ENCODE measurements at regions not wholly inside any gene's neighbourhood (a gene's known extent, or its start where the extent isn't known, plus 50 kb on each side); places are given as distances from the start of the nearest gene placed in this dataset.

DNA sequence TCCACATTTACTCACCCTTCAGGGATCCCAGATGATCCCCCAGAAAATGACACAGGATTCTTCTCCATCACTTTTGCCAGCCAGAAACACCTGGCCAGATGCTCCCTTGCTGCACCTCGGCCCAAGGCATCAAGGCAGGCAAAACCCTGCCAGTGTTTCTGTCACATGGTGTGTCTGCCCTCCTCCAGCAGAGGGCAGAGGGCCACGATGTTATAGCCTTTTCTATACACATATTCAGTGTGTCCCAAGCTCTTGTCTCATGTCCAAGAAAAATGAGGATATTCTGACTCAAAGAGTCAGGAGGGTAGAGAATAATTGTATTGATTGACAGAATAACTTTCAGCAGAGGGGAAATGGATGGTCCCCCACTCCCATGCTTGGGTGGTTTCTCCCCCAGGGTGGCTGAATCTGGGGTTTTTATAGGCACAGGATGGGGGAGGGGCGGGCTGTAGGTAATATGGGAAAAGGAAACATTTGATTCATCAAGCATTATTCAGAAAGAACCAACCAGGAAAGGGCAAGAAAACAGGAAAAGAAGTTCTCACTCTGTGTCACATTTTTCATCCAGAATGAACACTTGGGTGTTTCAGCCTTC, 933.9 kb downstream of the TRIB2 start:
- 57% methylated on average over 1 of the region's 3 CpGs for WGBS (ENCODE audit: insufficient coverage)
- H3K36me3 Mint-ChIP-seq = no peaks in the 10 kb centered on the region

DNA sequence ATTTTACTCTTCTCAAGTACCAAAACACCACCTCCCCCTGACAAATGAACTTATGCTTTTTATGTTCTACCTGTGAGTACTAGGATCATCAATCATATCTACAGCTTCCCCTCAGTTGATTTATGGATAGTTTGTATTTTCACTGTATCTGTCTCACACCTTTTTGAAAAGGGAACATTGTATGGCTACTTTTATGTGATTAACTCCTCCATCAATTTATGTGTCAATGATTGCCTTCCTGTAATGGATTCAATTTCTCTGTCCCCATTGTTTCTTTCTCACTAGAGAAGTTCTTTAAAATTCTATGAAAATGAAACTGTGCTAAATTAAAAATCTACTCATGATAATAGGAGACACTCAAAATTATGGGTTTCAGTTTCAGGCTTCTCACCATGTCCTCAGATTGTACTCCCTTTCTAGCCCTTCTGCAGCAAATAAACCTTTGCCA, 935.0 kb downstream of the TRIB2 start:
- POLR2A ChIA-PET = no interaction called here
- Histone ChIP-seq H3K4me1 (ENCODE audit: control insufficient read depth in 1 of 2, extremely low read depth in 1 of 2, insufficient read depth in 2 of 2, low read length in 2 of 2) (no peaks in the 10 kb centered on the region), H3K9me3 (no peaks in the 10 kb centered on the region), H3K4me3 (ENCODE audit: control insufficient read depth in 1 of 2, extremely low read depth in 1 of 2, low read length in 1 of 2) (no peak overlapping the region), H3K27me3 (replicated peaks in 1 of 2; ENCODE audit: control insufficient read depth in 2 of 2, extremely low read depth in 1 of 2, insufficient read depth in 2 of 2, low read length in 1 of 2) (no peaks in the 10 kb centered on the region), H3K36me3 (ENCODE audit: control insufficient read depth in 2 of 2, extremely low read depth in 1 of 2, insufficient read depth in 1 of 2, low read length in 1 of 2) (no peaks in the 10 kb centered on the region), H3K27ac (ENCODE audit: low read length) (no peak overlapping the region)
- ATAC-seq (replicated peaks in 1 of 4) (no peak), DNase-seq (no peak)
- no peak overlapping the region for H3K27ac Mint-ChIP-seq
- no peak overlapping the region for H3K4me3 Mint-ChIP-seq
- no peaks in the 10 kb centered on the region for H3K27me3 Mint-ChIP-seq
- peaks cover 0 to 10% (median 8%) of the 10 kb centered on the region in 3 donors for H3K9me3 Mint-ChIP-seq
- CTCF ChIA-PET = no interaction called here
- no peaks in the 10 kb centered on the region for H3K4me1 Mint-ChIP-seq
- H3K36me3 Mint-ChIP-seq = no peaks in the 10 kb centered on the region

More for the DNA sequence above, 933.9 kb downstream of the TRIB2 start:
- no peak for ATAC-seq (replicated peaks in 1 of 4)
- ChIA-PET POLR2A (no interaction called here), CTCF (no interaction called here)
- Histone ChIP-seq H3K4me1 (ENCODE audit: control insufficient read depth in 1 of 2, extremely low read depth in 1 of 2, insufficient read depth in 2 of 2, low read length in 2 of 2) (no peaks in the 10 kb centered on the region), H3K9me3 (no peaks in the 10 kb centered on the region), H3K4me3 (ENCODE audit: control insufficient read depth in 1 of 2, extremely low read depth in 1 of 2, low read length in 1 of 2) (no peak overlapping the region), H3K27ac (ENCODE audit: low read length) (no peak overlapping the region), H3K27me3 (replicated peaks in 1 of 2; ENCODE audit: control insufficient read depth in 2 of 2, extremely low read depth in 1 of 2, insufficient read depth in 2 of 2, low read length in 1 of 2) (no peaks in the 10 kb centered on the region), H3K36me3 (ENCODE audit: control insufficient read depth in 2 of 2, extremely low read depth in 1 of 2, insufficient read depth in 1 of 2, low read length in 1 of 2) (no peaks in the 10 kb centered on the region)
- Mint-ChIP-seq H3K9me3 (peaks cover 0 to 10% (median 8%) of the 10 kb centered on the region in 3 donors), H3K4me1 (no peaks in the 10 kb centered on the region), H3K27me3 (no peaks in the 10 kb centered on the region), H3K27ac (no peak overlapping the region), H3K4me3 (no peak overlapping the region)
- DNase-seq = no peak

GRCh38 chr2:13652531-13653313, 936.0 kb downstream of the TRIB2 start:
- Histone ChIP-seq H3K4me1 (ENCODE audit: control insufficient read depth in 1 of 2, extremely low read depth in 1 of 2, insufficient read depth in 2 of 2, low read length in 2 of 2) (no peaks in the 10 kb centered on the region), H3K9me3 (no peaks in the 10 kb centered on the region), H3K4me3 (ENCODE audit: control insufficient read depth in 1 of 2, extremely low read depth in 1 of 2, low read length in 1 of 2) (no peak overlapping the region), H3K27me3 (replicated peaks in 1 of 2; ENCODE audit: control insufficient read depth in 2 of 2, extremely low read depth in 1 of 2, insufficient read depth in 2 of 2, low read length in 1 of 2) (no peaks in the 10 kb centered on the region), H3K27ac (ENCODE audit: low read length) (no peak overlapping the region), H3K36me3 (ENCODE audit: control insufficient read depth in 2 of 2, extremely low read depth in 1 of 2, insufficient read depth in 1 of 2, low read length in 1 of 2) (no peaks in the 10 kb centered on the region)
- ChIA-PET CTCF (no interaction called here), POLR2A (no interaction called here)
- DNase-seq (no peak), ATAC-seq (replicated peaks in 1 of 4) (no peak)
- Mint-ChIP-seq H3K27ac (no peak overlapping the region), H3K27me3 (no peaks in the 10 kb centered on the region), H3K4me1 (no peaks in the 10 kb centered on the region), H3K4me3 (no peak overlapping the region), H3K36me3 (no peaks in the 10 kb centered on the region), H3K9me3 (peaks cover 0 to 10% (median 8%) of the 10 kb centered on the region in 3 donors)
- WGBS (ENCODE audit: insufficient coverage) = 89% methylated on average over 1 of the region's 2 CpGs

GRCh38 chr2:13654416-13654815, 937.7 kb downstream of the TRIB2 start:
- H3K4me3 Mint-ChIP-seq = no peak overlapping the region
- H3K27me3 ChIP-seq (replicated peaks in 1 of 2; ENCODE audit: control insufficient read depth in 2 of 2, extremely low read depth in 1 of 2, insufficient read depth in 2 of 2, low read length in 1 of 2) = no peaks in the 10 kb centered on the region
- peaks cover 3 to 10% (median 9%) of the 10 kb centered on the region in 3 donors for H3K9me3 Mint-ChIP-seq
- ChIA-PET CTCF (no interaction called here), POLR2A (no interaction called here)
- H3K27me3 Mint-ChIP-seq = no peaks in the 10 kb centered on the region
- no peak for DNase-seq
- no peak overlapping the region for H3K27ac ChIP-seq (ENCODE audit: low read length)
- no peaks in the 10 kb centered on the region for H3K4me1 Mint-ChIP-seq
- no peaks in the 10 kb centered on the region for H3K9me3 ChIP-seq
- H3K36me3 ChIP-seq (ENCODE audit: control insufficient read depth in 2 of 2, extremely low read depth in 1 of 2, insufficient read depth in 1 of 2, low read length in 1 of 2) = no peaks in the 10 kb centered on the region
- no peak for ATAC-seq (replicated peaks in 1 of 4)
- no peaks in the 10 kb centered on the region for H3K4me1 ChIP-seq (ENCODE audit: control insufficient read depth in 1 of 2, extremely low read depth in 1 of 2, insufficient read depth in 2 of 2, low read length in 2 of 2)
- no peak overlapping the region for H3K4me3 ChIP-seq (ENCODE audit: control insufficient read depth in 1 of 2, extremely low read depth in 1 of 2, low read length in 1 of 2)
- H3K36me3 Mint-ChIP-seq = no peaks in the 10 kb centered on the region
- H3K27ac Mint-ChIP-seq = no peak overlapping the region

DNA sequence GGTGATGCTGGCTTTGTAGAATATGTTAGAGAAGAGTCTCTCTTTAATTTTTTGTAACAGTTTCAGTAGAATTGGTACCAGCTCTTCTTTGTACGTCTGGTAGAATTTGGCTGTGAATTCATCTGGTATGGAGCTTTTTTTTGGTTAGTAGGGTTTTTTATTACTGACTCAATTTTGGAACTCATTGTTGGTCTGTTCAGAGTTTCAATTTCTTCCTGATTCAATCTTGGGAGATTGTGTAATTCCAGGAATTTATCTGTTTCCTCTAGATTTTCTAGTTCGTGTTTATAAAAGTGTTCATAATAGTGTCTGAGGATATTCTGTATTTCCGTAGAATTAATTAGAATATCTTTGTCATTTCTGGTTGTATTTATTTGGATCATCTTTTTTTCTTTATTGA, 943.5 kb downstream of the TRIB2 start:
- no CpG with 5 or more reads among the region's 3 CpGs for WGBS (ENCODE audit: insufficient coverage)
- no peaks in the 10 kb centered on the region for H3K4me1 ChIP-seq (ENCODE audit: control insufficient read depth in 1 of 2, extremely low read depth in 1 of 2, insufficient read depth in 2 of 2, low read length in 2 of 2)
- H3K9me3 ChIP-seq = no peaks in the 10 kb centered on the region
- H3K9me3 Mint-ChIP-seq = peaks cover 9 to 19% (median 9%) of the 10 kb centered on the region in 3 donors
- ChIA-PET CTCF (no interaction called here), POLR2A (no interaction called here)
- H3K4me3 Mint-ChIP-seq = no peak overlapping the region
- ATAC-seq (replicated peaks in 1 of 4) (no peak), DNase-seq (no peak)
- H3K4me3 ChIP-seq (ENCODE audit: control insufficient read depth in 1 of 2, extremely low read depth in 1 of 2, low read length in 1 of 2) = no peak overlapping the region
- no peaks in the 10 kb centered on the region for H3K27me3 Mint-ChIP-seq
- no peaks in the 10 kb centered on the region for H3K4me1 Mint-ChIP-seq
- no peak overlapping the region for H3K27ac Mint-ChIP-seq
- H3K27ac ChIP-seq (ENCODE audit: low read length) = no peak overlapping the region
- no peaks in the 10 kb centered on the region for H3K36me3 ChIP-seq (ENCODE audit: control insufficient read depth in 2 of 2, extremely low read depth in 1 of 2, insufficient read depth in 1 of 2, low read length in 1 of 2)
- no peaks in the 10 kb centered on the region for H3K27me3 ChIP-seq (replicated peaks in 1 of 2; ENCODE audit: control insufficient read depth in 2 of 2, extremely low read depth in 1 of 2, insufficient read depth in 2 of 2, low read length in 1 of 2)
- no peaks in the 10 kb centered on the region for H3K36me3 Mint-ChIP-seq

DNA sequence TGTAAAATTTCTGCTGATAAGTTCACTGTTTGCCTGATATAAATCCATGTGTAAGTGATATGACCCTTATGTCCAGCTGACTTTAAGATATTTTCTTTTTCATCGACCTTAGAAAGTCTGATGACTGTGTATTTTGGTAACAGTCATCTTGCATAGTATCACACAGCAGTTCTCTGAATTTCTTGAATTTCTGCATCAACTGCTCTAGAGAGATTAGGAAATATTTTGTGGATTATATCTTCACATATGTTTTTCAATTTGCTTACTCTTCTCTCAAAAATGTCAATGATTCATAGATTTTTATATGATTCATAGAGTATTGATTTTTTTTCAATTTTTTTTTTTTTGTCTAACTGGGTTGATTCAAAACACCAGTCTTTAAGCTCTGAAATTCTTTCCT, 945.3 kb downstream of the TRIB2 start:
- peaks cover 13 to 19% (median 14%) of the 10 kb centered on the region in 3 donors for H3K9me3 Mint-ChIP-seq
- no peaks in the 10 kb centered on the region for H3K36me3 ChIP-seq (ENCODE audit: control insufficient read depth in 2 of 2, extremely low read depth in 1 of 2, insufficient read depth in 1 of 2, low read length in 1 of 2)
- no peak for DNase-seq
- CTCF ChIA-PET = no interaction called here
- H3K27me3 ChIP-seq (replicated peaks in 1 of 2; ENCODE audit: control insufficient read depth in 2 of 2, extremely low read depth in 1 of 2, insufficient read depth in 2 of 2, low read length in 1 of 2) = no peaks in the 10 kb centered on the region
- H3K4me3 Mint-ChIP-seq = no peak overlapping the region
- H3K4me1 ChIP-seq (ENCODE audit: control insufficient read depth in 1 of 2, extremely low read depth in 1 of 2, insufficient read depth in 2 of 2, low read length in 2 of 2) = no peaks in the 10 kb centered on the region
- no peak overlapping the region for H3K27ac Mint-ChIP-seq
- H3K4me3 ChIP-seq (ENCODE audit: control insufficient read depth in 1 of 2, extremely low read depth in 1 of 2, low read length in 1 of 2) = no peak overlapping the region
- no peaks in the 10 kb centered on the region for H3K27me3 Mint-ChIP-seq
- H3K27ac ChIP-seq (ENCODE audit: low read length) = no peak overlapping the region
- ATAC-seq (replicated peaks in 1 of 4) = no peak
- no peaks in the 10 kb centered on the region for H3K9me3 ChIP-seq
- H3K36me3 Mint-ChIP-seq = no peaks in the 10 kb centered on the region
- H3K4me1 Mint-ChIP-seq = no peaks in the 10 kb centered on the region
- WGBS (ENCODE audit: insufficient coverage) = no CpG with 5 or more reads among the region's 1 CpG
- POLR2A ChIA-PET = no interaction called here

Measured in T-cell (primary cell).